Body of pancreas (tissue), 4 donors: ENCODE measurements at regions not wholly inside any gene's neighbourhood (a gene's known extent, or its start where the extent isn't known, plus 50 kb on each side); places are given as distances from the start of the nearest gene placed in this dataset.

ENCODE experiments used
- CTCF ChIP-seq, 7 experiments: fragments of 450-650 bp in 4 of 7; fragments of 200-600 bp in 3 of 7; sonication (generic) in 3 of 7; IDR thresholded peaks; one replicate each; pipeline ENCODE4 v1.5.1; 2016 to 2019; ENCODE audit warnings: antibody characterized with exemption in 7 of 7
- POLR2A ChIP-seq, 3 donors: fragments of 450-650 bp; IDR thresholded peaks; one replicate each; pipeline ENCODE4 v1.6.1; 2016; ENCODE audit warnings: antibody characterized with exemption in 3 of 3, mild to moderate bottlenecking in 2 of 3

- TF ChIP-seq CTCF (IDR thresholded peaks at IDR 0.05) (no peak), POLR2A (IDR thresholded peaks at IDR 0.05) (no peak)
Observed at GRCh38 chr1:67917006-67917405, 83.7 kb upstream of the GNG12 start.
